ENCODE measurements at regions not wholly inside any gene's neighbourhood (a gene's known extent, or its start where the extent isn't known, plus 50 kb on each side); places are given as distances from the start of the nearest gene placed in this dataset.

- TF ChIP-seq POLR2A (IDR thresholded peaks at IDR 0.05) (no peak), CTCF (IDR thresholded peaks at IDR 0.05) (no peak)
Observed at GRCh38 chr18:38847326-38847725, 1281.7 kb upstream of the CELF4 start.

Measured in testis (tissue), 2 donors.